HG03039 (cell line): ENCODE measurements at regions not wholly inside any gene's neighbourhood (a gene's known extent, or its start where the extent isn't known, plus 50 kb on each side); places are given as distances from the start of the nearest gene placed in this dataset.
"Not testable (repeated sequence)": the region's sequence is repeated elsewhere in the genome, so short reads cannot be mapped to it uniquely, and the experiment has no call there.

Experiments used
- ATAC-seq: cut with Tn5 transposase; IDR thresholded peaks from one replicate; pipeline ENCODE4 v1.9.1; 2021; ENCODE audit warnings: mild to moderate bottlenecking, moderate library complexity; ENCODE audit not compliant: unreplicated experiment

- ATAC-seq, result no peak
Measured at GRCh38 chr5:51558682-51559081, 175.4 kb downstream of the ISL1 start.

DNA sequence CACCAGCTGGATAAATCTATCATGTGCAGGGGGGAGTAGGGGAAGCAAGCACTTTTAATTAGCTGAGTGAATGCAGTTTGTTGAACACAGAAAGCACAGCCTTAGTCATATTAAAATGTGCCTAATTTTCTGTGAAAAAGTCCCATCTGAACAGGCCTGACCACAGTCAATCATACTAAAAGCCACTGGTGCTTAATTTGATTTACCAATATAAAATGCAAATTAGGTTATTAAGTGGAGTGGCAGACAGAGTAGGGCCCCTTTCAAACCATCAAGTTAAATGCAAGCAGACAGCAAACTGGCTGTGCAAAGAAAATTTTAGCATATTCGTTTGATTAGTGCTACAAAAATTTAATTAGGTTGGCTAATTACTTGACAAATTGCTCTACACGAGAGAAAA lies 176.1 kb downstream of the ISL1 start:
- no peak for ATAC-seq

DNA sequence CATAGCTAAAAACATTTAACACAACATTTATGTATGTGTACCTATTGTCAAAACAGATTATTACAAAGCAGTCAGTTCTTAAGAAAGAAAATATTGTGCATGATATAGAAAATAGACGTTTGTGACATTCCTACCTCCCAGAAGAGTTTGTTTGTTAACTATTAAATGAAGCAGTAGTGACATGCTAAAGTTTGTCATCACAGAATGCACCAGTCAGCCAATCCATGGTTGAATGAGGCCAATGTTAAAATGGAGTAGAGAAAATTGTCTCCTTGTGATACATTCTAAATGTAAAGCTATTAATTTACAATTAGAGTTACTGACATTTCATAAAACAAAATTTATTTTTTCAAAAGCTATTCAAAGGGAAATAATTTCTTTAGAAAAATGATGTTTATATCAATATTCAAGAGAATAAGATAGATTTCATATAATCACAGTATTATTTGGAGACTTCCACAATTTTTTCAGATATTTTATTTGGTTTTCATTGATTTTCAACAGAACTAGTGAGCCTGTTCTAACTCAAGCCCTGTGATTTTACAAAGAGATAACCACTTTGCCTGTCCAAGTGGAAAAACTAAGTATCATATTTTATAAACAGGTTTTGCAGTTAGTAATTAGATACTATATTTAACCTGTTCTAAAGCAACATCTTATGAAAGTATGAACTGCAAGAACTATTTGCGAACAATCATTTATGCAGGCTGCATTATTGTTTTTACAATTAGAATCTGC lies 176.8 kb downstream of the ISL1 start:
- ATAC-seq, result no peak

DNA sequence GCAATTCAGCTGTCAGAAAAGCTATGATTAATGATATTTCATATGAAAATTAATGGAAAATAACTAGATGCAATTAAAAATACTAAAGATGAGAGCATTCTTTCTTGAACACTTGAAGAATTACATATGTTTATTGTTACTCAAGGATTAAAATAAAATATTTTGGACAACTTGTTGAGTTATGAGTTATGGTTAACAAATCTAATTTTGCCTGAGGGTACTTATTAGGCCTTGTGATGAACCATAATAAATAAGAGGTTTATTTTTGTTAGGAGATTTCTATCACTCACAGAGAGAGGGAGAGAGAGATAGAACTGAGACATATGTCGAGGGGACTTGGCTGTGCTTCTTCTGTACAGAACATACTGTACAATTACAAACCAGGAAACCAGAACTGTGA lies 183.7 kb downstream of the ISL1 start:
- ATAC-seq, result no peak

GRCh38 chr5:51567636-51568035 lies 184.4 kb downstream of the ISL1 start:
- no peak for ATAC-seq

DNA sequence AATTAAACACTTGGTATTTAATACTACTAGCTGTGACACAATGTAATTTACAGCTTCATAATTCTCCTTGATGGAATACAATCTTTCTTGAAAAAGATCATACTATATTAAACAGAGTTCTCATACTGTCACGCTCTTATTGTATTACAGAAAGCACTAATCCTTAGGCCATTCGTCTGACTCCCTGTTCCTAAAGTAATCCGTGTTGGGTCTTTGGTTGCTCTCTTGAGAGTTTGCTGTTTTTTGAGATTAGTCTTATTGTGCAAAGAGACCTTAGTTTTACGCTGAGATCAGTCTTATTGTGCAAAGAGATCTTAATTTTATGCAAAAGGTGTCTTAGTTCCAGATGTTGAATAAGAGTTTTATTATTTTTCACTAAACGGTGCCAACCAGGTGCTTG lies 190.6 kb downstream of the ISL1 start:
- no peak for ATAC-seq

DNA sequence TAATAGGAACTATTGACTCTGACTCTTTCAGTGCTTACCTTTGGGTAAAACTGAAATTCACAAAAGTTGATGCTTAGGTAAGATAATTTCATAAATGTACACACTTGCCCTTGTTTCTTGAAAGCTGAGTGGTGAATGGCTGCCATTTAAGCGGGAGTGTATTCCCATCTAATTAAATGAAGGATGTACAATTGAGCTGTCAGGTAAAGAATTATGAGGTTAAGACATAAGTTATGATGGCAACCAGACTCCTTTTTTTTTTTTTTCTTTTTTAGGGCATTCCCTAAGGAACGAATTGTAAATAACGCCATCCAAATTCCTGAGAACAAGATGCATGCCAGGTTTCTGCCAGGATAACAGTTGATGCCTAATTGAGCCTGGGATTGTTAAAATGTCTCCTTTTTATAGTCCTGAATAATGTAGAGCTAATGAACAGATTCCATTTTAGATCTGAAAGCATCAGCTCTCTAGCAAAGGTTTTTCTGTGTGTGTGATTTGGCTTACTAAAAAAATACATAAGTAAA lies 199.7 kb downstream of the ISL1 start:
- no peak for ATAC-seq

GRCh38 chr5:51598026-51598425 lies 214.8 kb downstream of the ISL1 start:
- ATAC-seq, result no peak

GRCh38 chr5:51599587-51599986 lies 216.3 kb downstream of the ISL1 start:
- no peak for ATAC-seq

DNA sequence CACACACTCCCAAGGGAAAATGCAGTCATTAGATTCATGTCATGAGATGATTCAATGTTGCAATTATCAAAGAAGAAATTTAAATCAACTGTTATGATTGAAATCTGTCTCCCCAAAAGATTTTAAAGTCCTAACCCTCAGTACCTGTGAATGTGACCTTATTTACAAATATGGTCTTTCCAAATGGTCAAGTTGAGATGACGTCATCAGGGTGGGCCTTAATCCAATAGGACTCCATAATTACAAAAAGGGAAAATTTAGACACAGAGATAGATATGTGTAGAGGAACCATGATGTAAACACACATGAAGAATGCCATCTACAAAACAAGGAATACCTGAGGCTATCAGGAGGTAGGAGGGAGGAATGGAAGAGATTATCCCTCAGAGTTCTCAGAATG lies 221.1 kb downstream of the ISL1 start:
- no peak for ATAC-seq

GRCh38 chr5:51606921-51607320 lies 223.7 kb downstream of the ISL1 start:
- no peak for ATAC-seq

DNA sequence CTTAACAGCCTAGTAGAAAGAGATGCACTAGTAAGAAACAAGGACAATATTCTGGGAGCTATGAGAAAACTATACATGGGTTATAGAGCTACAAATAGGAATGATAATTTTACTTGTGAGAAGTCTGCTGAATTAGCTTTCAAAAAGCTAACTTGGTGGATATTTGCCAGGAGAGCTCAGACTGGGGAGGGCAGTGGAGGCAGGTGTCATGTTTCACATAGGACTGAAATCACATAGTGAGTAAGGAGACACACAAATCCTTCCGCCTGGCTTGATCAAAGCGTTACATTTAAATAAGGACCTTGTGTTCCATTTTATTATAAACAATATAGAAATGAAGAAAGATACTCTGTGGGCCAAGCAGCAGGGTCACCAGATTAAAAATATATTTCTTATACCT lies 235.0 kb downstream of the ISL1 start:
- ATAC-seq, result no peak

DNA sequence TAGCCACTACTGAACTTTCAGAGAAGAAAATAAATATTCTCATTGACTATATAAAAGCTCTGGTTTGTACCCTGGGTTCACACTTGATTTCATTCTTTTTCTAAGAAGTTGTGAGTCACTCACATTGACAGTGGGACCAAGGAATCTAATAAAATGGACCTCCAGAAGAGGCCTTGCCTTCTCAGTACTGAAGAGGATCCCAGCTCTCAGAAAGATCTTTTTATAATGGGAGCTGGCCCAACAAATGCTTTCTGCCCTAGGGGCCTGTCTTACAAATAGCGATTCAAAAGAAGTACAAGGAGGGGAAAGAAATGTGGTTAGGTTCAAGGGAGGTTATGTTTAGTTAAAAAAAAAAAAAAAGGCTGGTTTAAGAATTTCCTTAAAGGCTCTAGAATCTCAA lies 237.9 kb downstream of the ISL1 start:
- no peak for ATAC-seq

DNA sequence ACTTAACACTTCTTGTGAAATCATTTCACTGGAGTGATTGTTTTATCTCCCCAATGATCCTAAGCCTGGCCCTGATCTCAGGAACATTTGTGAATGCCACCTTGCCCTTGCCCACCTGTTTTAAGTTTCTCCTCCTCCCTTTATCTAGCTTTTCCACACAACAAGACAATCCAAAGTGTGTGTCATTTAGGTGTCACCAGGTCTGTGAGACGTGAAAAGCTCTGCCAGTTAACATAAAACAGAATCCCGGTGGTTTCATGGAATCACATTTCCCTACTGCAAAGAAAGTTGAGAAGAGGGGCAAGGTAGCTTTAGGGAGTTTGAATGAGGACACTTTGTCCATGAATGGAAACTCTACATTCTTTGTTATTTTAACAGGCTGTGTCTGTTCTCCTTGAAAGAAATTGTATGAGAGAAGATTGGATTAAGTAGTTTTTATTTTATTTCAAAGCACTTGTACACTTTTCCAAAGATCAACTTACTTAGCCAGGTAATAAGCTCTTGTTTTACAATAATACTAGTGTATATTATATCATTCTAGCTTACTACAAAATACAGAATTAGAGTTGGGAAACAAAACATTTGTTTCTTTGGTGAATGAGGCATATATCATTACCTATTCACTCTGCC lies 239.0 kb downstream of the ISL1 start:
- ATAC-seq, result no peak

GRCh38 chr5:51625224-51625968 lies 242.1 kb downstream of the ISL1 start:
- no peak for ATAC-seq

- no peak for ATAC-seq
Measured at GRCh38 chr5:51632027-51632426, 248.8 kb downstream of the ISL1 start.

GRCh38 chr5:51632793-51633192 lies 249.5 kb downstream of the ISL1 start:
- no peak for ATAC-seq

DNA sequence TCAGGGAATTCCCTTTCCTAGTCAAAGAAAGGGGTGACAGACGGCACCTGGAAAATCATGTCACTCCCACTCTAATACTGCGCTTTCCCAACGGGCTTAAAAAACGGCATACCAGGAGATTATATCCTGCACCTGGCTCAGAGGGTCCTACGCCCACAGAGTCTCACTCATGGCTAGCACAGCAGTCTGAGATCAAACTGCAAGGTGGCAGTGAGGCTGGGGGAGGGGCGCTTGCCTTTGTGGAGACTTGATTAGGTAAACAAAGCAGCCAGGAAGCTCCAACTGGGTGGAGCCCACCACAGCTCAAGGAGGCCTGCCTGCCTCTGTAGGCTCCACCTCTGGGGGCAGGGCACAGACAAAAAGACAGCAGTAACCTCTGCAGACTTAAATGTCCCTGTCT lies 253.7 kb downstream of the ISL1 start:
- ATAC-seq, result not testable (repeated sequence)

DNA sequence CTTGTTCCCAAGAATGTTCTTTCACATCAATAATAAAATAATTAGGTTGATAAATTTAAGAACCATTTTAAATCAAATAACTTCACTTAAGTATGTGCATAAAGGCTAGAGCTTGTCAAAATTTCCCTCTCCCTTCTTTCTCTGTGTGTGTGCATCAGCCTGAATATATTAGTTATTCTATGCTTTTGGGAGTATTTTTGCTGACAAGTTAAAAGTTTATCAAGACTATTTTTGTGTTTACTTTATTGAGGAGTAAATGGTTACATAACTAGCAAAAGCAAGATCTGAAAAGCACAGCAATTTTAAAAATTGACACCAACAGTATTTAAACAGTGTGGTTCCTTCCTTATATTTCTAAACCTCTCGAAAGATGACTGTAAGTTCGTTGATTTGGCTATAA lies 261.7 kb downstream of the ISL1 start:
- no peak for ATAC-seq

DNA sequence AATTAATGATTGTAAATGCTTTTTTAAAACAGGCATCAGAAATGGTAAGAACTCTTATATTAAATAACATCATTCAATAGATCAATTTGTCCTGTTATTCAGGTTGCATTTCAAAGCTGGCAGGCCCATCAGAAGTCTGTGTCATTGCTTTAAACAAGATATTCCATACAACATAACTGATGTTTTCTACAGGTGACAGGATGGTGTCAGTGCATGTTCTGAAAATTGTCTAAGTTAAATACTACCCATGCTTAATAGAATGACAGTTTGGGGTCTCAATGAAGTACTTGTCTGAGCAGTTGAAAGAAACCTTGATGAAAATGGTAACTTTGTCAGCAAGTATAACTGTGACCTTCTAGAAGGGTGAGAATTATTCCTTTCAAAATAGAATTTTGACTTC lies 263.2 kb downstream of the ISL1 start:
- no peak for ATAC-seq

GRCh38 chr5:51650824-51651223 lies 267.6 kb downstream of the ISL1 start:
- no peak for ATAC-seq

GRCh38 chr5:51651476-51651875 lies 268.2 kb downstream of the ISL1 start:
- ATAC-seq, result no peak
